H1 (cell line): ENCODE measurements at regions not wholly inside any gene's neighbourhood (a gene's known extent, or its start where the extent isn't known, plus 50 kb on each side); places are given as distances from the start of the nearest gene placed in this dataset.

Experiments used
- CTCF ChIA-PET: fragments of 300-600 bp; sonication (Branson Sonifier 250); formaldehyde crosslinking; loops from one replicate; lab custom pipeline; 2021; ENCODE audit not compliant: partially characterized antibody; lab: Charles Lee
- POLR2A ChIA-PET: fragments of 300-600 bp; sonication (Branson Sonifier 250); formaldehyde crosslinking; loops from one replicate; lab custom pipeline; 2021; ENCODE audit warnings: inconsistent platforms; ENCODE audit not compliant: partially characterized antibody; lab: Charles Lee
- DNase-seq, 2 experiments: peaks; one replicate each; pipeline versions ENCODE4 v3.0.0 to v3.0.0-alpha.2; 2010 to 2022; ENCODE audit warnings: low spot score in 2 of 2, low read depth in 1 of 2, mixed read lengths in 1 of 2
- FAIRE-seq: peaks from 2 replicates; lab custom pipeline; 2011; peaks lifted over from hg19 to GRCh38; lab: Jason Lieb, UNC
- H2AFZ ChIP-seq: 2 replicates; pipeline ENCODE4 v1.8.1; 2012; ENCODE audit warnings: low read length, inconsistent platforms
- H2AK5ac ChIP-seq: 2 replicates; pipeline ENCODE4 v1.6.1; 2013; ENCODE audit warnings: low read depth, low read length
- H2BK120ac ChIP-seq: replicated peaks from 2 replicates; pipeline ENCODE3; 2013; ENCODE audit warnings: low read depth, low read length, inconsistent platforms
- H2BK12ac ChIP-seq: 2 replicates; pipeline ENCODE4 v1.6.1; 2013; ENCODE audit warnings: low read depth, low read length
- H2BK15ac ChIP-seq: 2 replicates; pipeline ENCODE4 v1.6.1; 2013; ENCODE audit warnings: low read length
- H2BK20ac ChIP-seq: 2 replicates; pipeline ENCODE4 v1.6.1; 2013; ENCODE audit warnings: low read length
- H2BK5ac ChIP-seq: 2 replicates; pipeline ENCODE4 v1.6.1; 2013; ENCODE audit warnings: low read depth, low read length
- H3K14ac ChIP-seq: 2 replicates; pipeline ENCODE4 v1.6.1; 2013; ENCODE audit warnings: inconsistent platforms; ENCODE audit not compliant: insufficient read length
- H3K18ac ChIP-seq: 2 replicates; pipeline ENCODE4 v1.6.1; 2013; ENCODE audit warnings: low read length; ENCODE audit errors: extremely low read depth
- H3K23ac ChIP-seq: 2 replicates; pipeline ENCODE4 v1.6.1; 2013; ENCODE audit warnings: inconsistent platforms; ENCODE audit not compliant: insufficient read length
- H3K23me2 ChIP-seq: 2 replicates; pipeline ENCODE4 v1.6.1; 2013; ENCODE audit warnings: low read depth, low read length
- H3K27ac ChIP-seq: 2 replicates; pipeline ENCODE4 v1.6.1; 2011; ENCODE audit warnings: low read depth, low read length, inconsistent platforms
- H3K27me3 ChIP-seq, 4 experiments: replicated peaks in 1 of 4; 1 replicate in 1 of 4; 2 replicates in 3 of 4; pipeline versions ENCODE4 v1.6.1 to v1.8.1; 2011 to 2013; ENCODE audit warnings: low read length in 3 of 4, mild to moderate bottlenecking in 3 of 4, inconsistent platforms in 2 of 4, mixed read lengths in 2 of 4, moderate library complexity in 1 of 4; ENCODE audit not compliant: control insufficient read depth in 3 of 4, insufficient read depth in 3 of 4; ENCODE audit errors: extremely low read depth in 1 of 4
- H3K36me3 ChIP-seq, 4 experiments: 2 replicates each; pipeline versions ENCODE4 v1.6.1 to v1.8.1; 2011 to 2013; ENCODE audit warnings: mild to moderate bottlenecking in 4 of 4, low read length in 3 of 4, moderate library complexity in 2 of 4, control low read depth in 1 of 4, inconsistent platforms in 1 of 4; ENCODE audit not compliant: insufficient read depth in 4 of 4, control insufficient read depth in 2 of 4
- H3K4ac ChIP-seq: replicated peaks from 2 replicates; pipeline ENCODE3; 2013; ENCODE audit warnings: low read length, low read depth, mixed read lengths, inconsistent platforms; ENCODE audit not compliant: insufficient read length
- H3K4me1 ChIP-seq, 4 experiments: replicated peaks in 1 of 4; 1 replicate in 1 of 4; 2 replicates in 3 of 4; pipeline versions ENCODE4 v1.6.1 to v1.8.1; 2011 to 2013; ENCODE audit warnings: low read length in 3 of 4, inconsistent platforms in 2 of 4, mixed read lengths in 1 of 4; ENCODE audit not compliant: insufficient read depth in 4 of 4, control insufficient read depth in 3 of 4
- H3K4me2 ChIP-seq, 2 experiments: 2 replicates each; pipeline versions ENCODE4 v1.6.1 to v1.8.1; 2011 to 2013; ENCODE audit warnings: low read depth in 2 of 2, low read length in 2 of 2, control low read depth in 1 of 2, inconsistent platforms in 1 of 2, mild to moderate bottlenecking in 1 of 2; ENCODE audit not compliant: insufficient read depth in 1 of 2
- H3K4me3 ChIP-seq, 4 experiments: fragments of 200-600, 300-600 bp in 1 of 4; sonication (generic), shearing (Covaris generic), sonication (Bioruptor Twin) in 1 of 4; 2 replicates each; pipeline versions ENCODE4 v1.5.1 to v1.8.1; 2011 to 2016; ENCODE audit warnings: low read length in 4 of 4, low read depth in 3 of 4, control low read depth in 2 of 4, inconsistent platforms in 2 of 4, mild to moderate bottlenecking in 2 of 4, mixed read lengths in 1 of 4, moderate library complexity in 1 of 4; ENCODE audit not compliant: insufficient read depth in 2 of 4; ENCODE audit errors: extremely low read depth in 1 of 4
- H3K56ac ChIP-seq: replicated peaks from 2 replicates; pipeline ENCODE3; 2013; ENCODE audit warnings: low read depth, mild to moderate bottlenecking, mixed read lengths, low read length, inconsistent platforms; ENCODE audit not compliant: insufficient read length
- H3K79me1 ChIP-seq: 2 replicates; pipeline ENCODE4 v1.6.1; 2013; ENCODE audit warnings: low read depth, low read length, control low read depth
- H3K79me2 ChIP-seq, 2 experiments: 2 replicates each; pipeline versions ENCODE4 v1.6.1 to v1.8.1; 2012 to 2013; ENCODE audit warnings: low read length in 2 of 2, mild to moderate bottlenecking in 2 of 2, inconsistent platforms in 1 of 2; ENCODE audit not compliant: insufficient read depth in 2 of 2, control insufficient read depth in 1 of 2
- H3K9ac ChIP-seq, 4 experiments: replicated peaks in 1 of 4; 1 replicate in 1 of 4; 2 replicates in 3 of 4; pipeline versions ENCODE4 v1.6.1 to v1.8.1; 2011 to 2013; ENCODE audit warnings: low read depth in 3 of 4, low read length in 3 of 4, control low read depth in 2 of 4, mild to moderate bottlenecking in 2 of 4, moderate library complexity in 2 of 4, inconsistent platforms in 1 of 4; ENCODE audit errors: extremely low read depth in 1 of 4
- H3K9me3 ChIP-seq, 2 experiments: 2 replicates each; pipeline versions ENCODE4 v1.6.1 to v1.8.1; 2012 to 2013; ENCODE audit warnings: mild to moderate bottlenecking in 2 of 2, moderate library complexity in 2 of 2, control low read depth in 1 of 2, inconsistent platforms in 1 of 2, low read depth in 1 of 2, low read length in 1 of 2, mixed read lengths in 1 of 2; ENCODE audit not compliant: insufficient read depth in 2 of 2
- H4K20me1 ChIP-seq, 2 experiments: replicated peaks in 1 of 2; 2 replicates each; pipeline versions ENCODE3 to v1.8.1; 2011 to 2013; ENCODE audit warnings: inconsistent platforms in 2 of 2, low read length in 2 of 2, mild to moderate bottlenecking in 1 of 2; ENCODE audit not compliant: insufficient read depth in 2 of 2, control insufficient read depth in 1 of 2
- H4K5ac ChIP-seq: 2 replicates; pipeline ENCODE4 v1.6.1; 2013; ENCODE audit warnings: low read length, low read depth, mixed read lengths, inconsistent platforms; ENCODE audit not compliant: insufficient read length
- H4K8ac ChIP-seq: 2 replicates; pipeline ENCODE4 v1.8.0; 2013; ENCODE audit warnings: mild to moderate bottlenecking, moderate library complexity, low read length, inconsistent platforms; ENCODE audit not compliant: insufficient read depth; ENCODE audit errors: extremely low read depth
- H4K91ac ChIP-seq: replicated peaks from 2 replicates; pipeline ENCODE3; 2013; ENCODE audit warnings: low read length, mixed read lengths, inconsistent platforms; ENCODE audit not compliant: insufficient read length
- GABPA ChIP-seq: IDR thresholded peaks from 2 replicates; pipeline ENCODE4 v1.6.1; 2011; ENCODE audit warnings: mild to moderate bottlenecking, low read length, moderate library complexity, borderline replicate concordance; ENCODE audit not compliant: insufficient read depth
- TEAD4 ChIP-seq: IDR thresholded peaks from 2 replicates; pipeline ENCODE4 v1.6.1; 2012; ENCODE audit warnings: low read depth, low read length, inconsistent platforms, mixed read lengths
- WGBS, 2 experiments: shearing (Covaris generic) in 1 of 2; methylation state at CpG; one replicate each; pipeline versions ENCODE4 v1.1.6 to v1.1.7; 2013 to 2015; ENCODE audit warnings: low lambda C conversion rate in 2 of 2, mixed read lengths in 2 of 2, inconsistent platforms in 1 of 2, low coverage in 1 of 2, missing lambda C conversion rate in 1 of 2; ENCODE audit not compliant: insufficient replicate concordance in 2 of 2, insufficient coverage in 1 of 2, insufficient read length in 1 of 2; ENCODE audit errors: extremely low coverage in 1 of 2, missing lambda C conversion rate in 1 of 2; 5-methylcytosine and 5-hydroxymethylcytosine counted together

GRCh38 chr16:56075732-56076388 lies 115.4 kb upstream of the GNAO1 start:
- H3K4me3 ChIP-seq: no peak overlapping the region
- TF ChIP-seq GABPA (no peak), TEAD4 (no peak)

More at GRCh38 chr16:56075732-56076388, 115.4 kb upstream of the GNAO1 start:
- Histone ChIP-seq H3K4me1 (no peaks in the 10 kb centered on the region), H3K9ac (no peak overlapping the region), H2AFZ (no peak overlapping the region), H3K27me3 (no peaks in the 10 kb centered on the region), H2BK120ac (no peak overlapping the region), H3K23me2 (no peaks in the 10 kb centered on the region; the same call in 1 of the 2 replicates), H2BK20ac (no peak overlapping the region), H4K20me1 (no peaks in the 10 kb centered on the region), H3K4ac (no peak overlapping the region), H2BK12ac (no peak overlapping the region), H2AK5ac (no peak overlapping the region), H3K56ac (no peak overlapping the region), H4K91ac (no peak overlapping the region), H3K18ac (no peak overlapping the region), H3K27ac (no peak overlapping the region), H3K9me3 (no peaks in the 10 kb centered on the region), H2BK15ac (no peak overlapping the region), H2BK5ac (no peak overlapping the region), H3K79me2 (no peaks in the 10 kb centered on the region), H3K4me2 (no peak overlapping the region), H4K8ac (no peak overlapping the region), H3K14ac (no peak overlapping the region), H3K23ac (no peak overlapping the region), H3K36me3 (no peaks in the 10 kb centered on the region), H3K79me1 (no peaks in the 10 kb centered on the region), H4K5ac (no peak overlapping the region)
- no peak for DNase-seq
- whole genome bisulfite sequencing, 2 experiments: 87% methylated on average over 11 of the region's 11 CpGs; no CpG with 5 or more reads in 1 of the 2 experiments
- POLR2A ChIA-PET: no interaction called here
- CTCF ChIA-PET: interaction anchor here (0.6 to 1.6 kb wide), 4 partner anchors 12 to 235 kb away, joined by 3 to 4 read pairs (median 4); no protein-coding TSS in a partner anchor
- FAIRE-seq: no peak
